Prostate gland (tissue), 2 donors: ENCODE measurements at regions not wholly inside any gene's neighbourhood (a gene's known extent, or its start where the extent isn't known, plus 50 kb on each side); places are given as distances from the start of the nearest gene placed in this dataset.

Experiments
- DNase-seq: peaks from one replicate; pipeline ENCODE4 v3.0.0-alpha.2; 2019; ENCODE audit warnings: low spot score
- H3K27ac ChIP-seq, 2 donors: fragments of 200-600 bp; sonication (generic); 2 replicates each; pipeline ENCODE4 v1.5.1; 2017 to 2019
- H3K27me3 ChIP-seq: fragments of 200-600 bp; sonication (generic); replicated peaks from 2 replicates; pipeline ENCODE4 v1.5.1; 2019; ENCODE audit not compliant: insufficient read depth
- H3K36me3 ChIP-seq, 2 donors: fragments of 200-600 bp; sonication (generic); 1 replicate in 1 of 2; 2 replicates in 1 of 2; pipeline versions ENCODE4 v1.5.1 to v1.8.1; 2017 to 2019
- H3K4me1 ChIP-seq: fragments of 200-600 bp; sonication (generic); replicated peaks from 2 replicates; pipeline ENCODE4 v1.5.1; 2019
- H3K4me3 ChIP-seq, 2 donors: fragments of 200-600 bp; sonication (generic); 2 replicates each; pipeline ENCODE4 v1.5.1; 2017 to 2019
- H3K9me3 ChIP-seq: fragments of 200-600 bp; sonication (generic); 2 replicates; pipeline ENCODE4 v1.5.1; 2017
- POLR2A ChIP-seq: fragments of 450-650 bp; IDR thresholded peaks from one replicate; pipeline ENCODE4 v1.6.1; 2016; ENCODE audit warnings: antibody characterized with exemption, mild to moderate bottlenecking
- POLR2AphosphoS5 ChIP-seq: sonication (generic); formaldehyde crosslinking; IDR thresholded peaks from one replicate; pipeline ENCODE4 v1.6.1; 2017; ENCODE audit warnings: antibody characterized with exemption
- WGBS: methylation state at CpG from one replicate; pipeline ENCODE4 v1.1.5; 2018; 5-methylcytosine and 5-hydroxymethylcytosine counted together
- intact Hi-C: fragments of 100-400 bp; cut with DNase I; formaldehyde crosslinking; loops from one replicate; pipeline ENCODE4 v1.14.2; 2022
- TF ChIP-seq, protein P1 (sequence below), 4 experiments: fragments of 200-600 bp in 2 of 4; fragments of 450-650 bp in 2 of 4; sonication (generic) in 2 of 4; IDR thresholded peaks; 1 replicate in 3 of 4; 2 replicates in 1 of 4; pipeline ENCODE4 v1.5.1; 2016 to 2019; ENCODE audit warnings: antibody characterized with exemption in 4 of 4, mild to moderate bottlenecking in 2 of 4, moderate library complexity in 2 of 4

DNA sequence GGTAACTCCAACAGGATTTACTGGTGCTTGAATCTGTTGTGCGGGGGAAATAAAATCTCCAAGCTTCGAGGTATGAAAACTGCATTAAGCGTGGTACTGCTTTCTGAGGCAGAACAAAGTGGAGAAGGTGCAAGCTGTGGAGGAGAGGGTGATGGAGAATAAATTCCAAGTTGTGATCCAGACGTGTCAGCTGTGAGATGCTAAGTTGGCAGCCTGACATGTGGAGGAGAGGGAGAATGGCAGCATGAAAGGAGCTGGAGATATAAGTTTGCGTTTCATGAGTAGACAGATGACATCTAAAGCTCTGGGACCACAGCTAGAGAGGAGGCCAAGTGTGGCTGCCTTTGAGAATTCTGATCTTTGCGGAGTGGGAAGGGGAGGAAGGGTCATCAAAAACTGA is 411.8 kb downstream of the FBXO15 start:
- WGBS, result 73% methylated on average over 6 of the region's 6 CpGs
- intact Hi-C loops, result no loop called here
- no peaks in the 10 kb centered on the region for H3K4me1 ChIP-seq
- H3K27ac ChIP-seq, result no peak overlapping the region
- H3K4me3 ChIP-seq, result no peak overlapping the region
- H3K36me3 ChIP-seq, result no peaks in the 10 kb centered on the region
- no peak for DNase-seq
- TF ChIP-seq POLR2AphosphoS5 (no peak), POLR2A (no peak)
- TF ChIP-seq, protein P1, sequence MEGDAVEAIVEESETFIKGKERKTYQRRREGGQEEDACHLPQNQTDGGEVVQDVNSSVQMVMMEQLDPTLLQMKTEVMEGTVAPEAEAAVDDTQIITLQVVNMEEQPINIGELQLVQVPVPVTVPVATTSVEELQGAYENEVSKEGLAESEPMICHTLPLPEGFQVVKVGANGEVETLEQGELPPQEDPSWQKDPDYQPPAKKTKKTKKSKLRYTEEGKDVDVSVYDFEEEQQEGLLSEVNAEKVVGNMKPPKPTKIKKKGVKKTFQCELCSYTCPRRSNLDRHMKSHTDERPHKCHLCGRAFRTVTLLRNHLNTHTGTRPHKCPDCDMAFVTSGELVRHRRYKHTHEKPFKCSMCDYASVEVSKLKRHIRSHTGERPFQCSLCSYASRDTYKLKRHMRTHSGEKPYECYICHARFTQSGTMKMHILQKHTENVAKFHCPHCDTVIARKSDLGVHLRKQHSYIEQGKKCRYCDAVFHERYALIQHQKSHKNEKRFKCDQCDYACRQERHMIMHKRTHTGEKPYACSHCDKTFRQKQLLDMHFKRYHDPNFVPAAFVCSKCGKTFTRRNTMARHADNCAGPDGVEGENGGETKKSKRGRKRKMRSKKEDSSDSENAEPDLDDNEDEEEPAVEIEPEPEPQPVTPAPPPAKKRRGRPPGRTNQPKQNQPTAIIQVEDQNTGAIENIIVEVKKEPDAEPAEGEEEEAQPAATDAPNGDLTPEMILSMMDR (IDR thresholded peaks at IDR 0.05), result no peak
- H3K27me3 ChIP-seq, result no peaks in the 10 kb centered on the region
- no peaks in the 10 kb centered on the region for H3K9me3 ChIP-seq

DNA sequence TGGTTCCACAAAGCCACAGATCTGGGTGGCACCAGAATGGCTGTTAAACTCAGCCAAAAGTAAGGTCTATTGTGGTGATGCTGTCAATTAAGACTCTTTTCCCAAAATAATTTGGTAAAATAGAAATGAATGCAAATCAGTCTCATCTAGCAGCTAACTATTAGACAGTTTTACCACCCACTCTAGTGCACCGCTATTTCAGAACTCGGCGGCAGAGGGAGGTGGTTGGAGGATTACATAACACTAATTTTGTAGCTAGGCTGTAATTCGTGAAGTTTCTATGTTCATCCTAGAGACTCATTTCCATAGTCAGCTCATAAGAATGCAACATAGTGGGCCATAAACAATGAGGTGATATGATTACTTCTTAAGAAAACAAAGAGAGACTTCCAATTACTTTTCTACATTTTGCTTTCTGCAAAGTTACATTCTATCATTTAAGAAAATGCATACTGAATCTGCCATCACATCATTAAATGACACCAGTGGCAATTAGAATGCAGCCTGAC is 413.8 kb downstream of the FBXO15 start:
- no peaks in the 10 kb centered on the region for H3K9me3 ChIP-seq
- H3K4me1 ChIP-seq, result no peaks in the 10 kb centered on the region
- H3K27me3 ChIP-seq, result no peaks in the 10 kb centered on the region
- TF ChIP-seq POLR2A, result no peak
- no peak for TF ChIP-seq POLR2AphosphoS5
- TF ChIP-seq, protein P1 (IDR thresholded peaks at IDR 0.05), result no peak
- H3K36me3 ChIP-seq, result no peaks in the 10 kb centered on the region
- H3K4me3 ChIP-seq, result no peak overlapping the region
- 86% methylated on average over 4 of the region's 4 CpGs for WGBS
- H3K27ac ChIP-seq, result no peak overlapping the region
- no peak for DNase-seq
- intact Hi-C loops, result no loop called here

DNA sequence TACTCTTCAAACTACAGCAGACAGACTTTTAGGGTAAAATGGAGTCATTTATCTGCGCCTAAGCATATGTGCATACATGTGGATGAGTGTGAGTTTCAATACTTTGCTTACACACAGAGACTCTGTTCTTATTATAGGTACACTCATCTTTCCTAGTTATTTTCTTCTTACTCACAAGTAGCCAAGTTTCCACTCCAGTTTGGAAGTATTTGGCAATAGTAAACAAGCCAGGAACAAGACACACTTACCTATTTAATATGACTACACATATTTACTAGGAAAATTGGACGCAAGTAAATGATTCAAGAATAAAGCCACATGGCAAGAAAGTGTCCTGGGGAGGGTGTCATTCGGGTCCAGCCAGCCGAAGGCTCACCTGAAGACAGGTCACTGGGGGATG is 414.3 kb downstream of the FBXO15 start:
- intact Hi-C loops, result no loop called here
- 44% methylated on average over 4 of the region's 4 CpGs for WGBS
- no peak for DNase-seq

DNA sequence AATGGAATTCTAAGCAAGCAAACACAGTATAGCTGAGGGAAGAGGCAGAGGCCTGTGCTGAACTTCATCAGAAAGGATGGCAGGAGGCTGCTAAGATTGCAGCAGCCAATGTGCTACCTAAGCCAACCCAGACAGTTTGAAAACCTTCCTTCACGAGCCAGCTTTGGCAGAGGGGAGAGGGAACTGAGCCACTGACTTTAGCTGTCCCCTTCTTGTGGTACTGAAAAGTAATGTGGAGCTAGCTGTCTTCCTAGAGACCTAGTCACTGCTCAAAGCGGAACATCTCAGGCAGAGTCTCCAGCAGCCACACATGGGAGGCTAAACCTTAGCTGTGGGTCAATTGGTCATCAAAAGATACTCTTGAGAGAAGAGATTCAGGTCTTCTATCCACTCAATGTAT is 419.0 kb downstream of the FBXO15 start:
- WGBS, result 52% methylated on average over 2 of the region's 2 CpGs
- Histone ChIP-seq H3K27ac (no peak overlapping the region), H3K4me1 (no peaks in the 10 kb centered on the region), H3K27me3 (no peaks in the 10 kb centered on the region), H3K9me3 (no peaks in the 10 kb centered on the region), H3K4me3 (no peak overlapping the region), H3K36me3 (no peaks in the 10 kb centered on the region)
- TF ChIP-seq, protein P1 (IDR thresholded peaks at IDR 0.05), result no peak
- no peak for TF ChIP-seq POLR2AphosphoS5
- TF ChIP-seq POLR2A, result no peak
- intact Hi-C loops, result no loop called here
- DNase-seq, result no peak

More for the DNA sequence above, 414.3 kb downstream of the FBXO15 start:
- TF ChIP-seq POLR2AphosphoS5, result peak; percentile 52
- TF ChIP-seq, protein P1 (IDR thresholded peaks at IDR 0.05), result no peak
- H3K27ac ChIP-seq, result no peak overlapping the region
- H3K27me3 ChIP-seq, result no peaks in the 10 kb centered on the region
- H3K4me1 ChIP-seq, result no peaks in the 10 kb centered on the region
- no peak overlapping the region for H3K4me3 ChIP-seq
- H3K9me3 ChIP-seq, result no peaks in the 10 kb centered on the region
- H3K36me3 ChIP-seq, result no peaks in the 10 kb centered on the region

DNA sequence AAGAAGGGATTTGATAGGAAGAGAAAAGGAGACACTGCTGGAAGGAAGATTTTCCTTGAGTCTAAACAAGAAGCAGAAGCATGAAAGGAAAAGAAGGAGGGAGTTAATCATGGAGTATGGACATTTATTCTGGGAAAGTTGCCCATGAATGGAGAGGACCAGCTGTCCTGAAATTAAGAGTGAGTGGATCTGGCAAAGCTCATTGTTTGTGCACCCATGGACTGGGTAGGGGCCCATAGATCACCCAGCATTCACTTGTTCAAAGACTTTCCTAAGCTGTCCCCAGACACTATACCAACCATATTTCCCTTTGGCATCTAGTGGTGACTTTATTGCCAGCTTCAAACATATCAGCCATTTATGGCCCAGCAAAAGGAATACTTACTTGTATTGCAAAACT is 422.7 kb downstream of the FBXO15 start:
- Histone ChIP-seq H3K4me1 (no peaks in the 10 kb centered on the region), H3K4me3 (no peak overlapping the region), H3K36me3 (no peaks in the 10 kb centered on the region), H3K27me3 (no peaks in the 10 kb centered on the region), H3K27ac (no peak overlapping the region), H3K9me3 (no peaks in the 10 kb centered on the region)
- TF ChIP-seq POLR2A (no peak), POLR2AphosphoS5 (no peak)
- DNase-seq, result no peak
- intact Hi-C loops, result no loop called here
